ENCODE measurements at regions not wholly inside any gene's neighbourhood (a gene's known extent, or its start where the extent isn't known, plus 50 kb on each side); places are given as distances from the start of the nearest gene placed in this dataset.

- whole genome bisulfite sequencing (ENCODE audit: low lambda C conversion rate) = 25% methylated on average over 11 of the region's 11 CpGs
- in situ Hi-C loops (cut with HindIII; ENCODE audit: extremely low pct_ligation_motif_present, low pct_unique_long_range_greater_than_20kb) = no loop called here
- DNase-seq (ENCODE audit: low spot score) (no peak), FAIRE-seq (no peak), ATAC-seq (no peak)
- TF ChIP-seq ZNF549 (CRISPR knock-in tag; IDR thresholded peaks at IDR 0.05) (no peak), GABPA (IDR thresholded peaks at IDR 0.05; ENCODE audit: low read depth, low read length) (no peak), GABPA (CRISPR knock-in tag; IDR thresholded peaks at IDR 0.05; ENCODE audit: low read depth) (no peak), MYC (CRISPR knock-in tag; IDR thresholded peaks at IDR 0.05; ENCODE audit: borderline replicate concordance) (no peak), ZNF75D (CRISPR knock-in tag; IDR thresholded peaks at IDR 0.05; ENCODE audit: borderline replicate concordance) (no peak), GFI1 (CRISPR knock-in tag; IDR thresholded peaks at IDR 0.05; ENCODE audit: borderline replicate concordance) (no peak), KIAA2018 (CRISPR knock-in tag; IDR thresholded peaks at IDR 0.05; ENCODE audit: borderline replicate concordance) (no peak), KLF16 (CRISPR knock-in tag; IDR thresholded peaks at IDR 0.05) (no peak), ISL2 (CRISPR knock-in tag; IDR thresholded peaks at IDR 0.05) (no peak)
- no peak overlapping the region for H3K27ac ChIP-seq (ENCODE audit: extremely low read length, insufficient read depth, low read length)
- H3K4me2 ChIP-seq (ENCODE audit: low read depth, low read length) = no peak overlapping the region
- ChIA-PET POLR2A (no interaction called here), CTCF (ENCODE audit: low intra/inter-chr PET ratio, low total read pairs) (no interaction called here)
- no peaks in the 10 kb centered on the region for H3K79me2 ChIP-seq (ENCODE audit: insufficient read depth, low read length)
- H3K9me3 ChIP-seq (ENCODE audit: low read length) = no peaks in the 10 kb centered on the region; the same call in 1 of the 2 replicates
- H3K9ac ChIP-seq (ENCODE audit: insufficient read depth, low read depth, low read length) = no peak overlapping the region
- intact Hi-C loops (cut with micrococcal nuclease; ENCODE audit: unreplicated experiment) = no loop called here
- H3K36me3 ChIP-seq (replicated peaks in 1 of 2; ENCODE audit: control insufficient read depth in 1 of 2, insufficient read depth in 2 of 2, low read length in 2 of 2) = no peaks in the 10 kb centered on the region
- H4K20me1 ChIP-seq (ENCODE audit: insufficient read depth, low read length) = no peaks in the 10 kb centered on the region
- H2AFZ ChIP-seq (ENCODE audit: low read length) = no peak overlapping the region
- H3K4me3 ChIP-seq (replicated peaks in 1 of 3; ENCODE audit: insufficient read depth in 1 of 3, low read depth in 2 of 3, low read length in 3 of 3) = no peak overlapping the region
- BruUV-seq (replicated peaks) = no TSS peak
- H3K27me3 ChIP-seq (ENCODE audit: control insufficient read depth in 1 of 2, insufficient read depth in 2 of 2, low read length in 2 of 2) = peaks cover 0 to 13% of the 10 kb centered on the region in 2 experiments; a peak in 3 of 5 replicates
- no peaks in the 10 kb centered on the region for H3K4me1 ChIP-seq (ENCODE audit: insufficient read depth, low read length)
These were observed 96.0 kb downstream of the ACKR3 start for GRCh38 chr2:236665572-236666118.

Data from HepG2 (cell line).